Liver (tissue), 8 donors: ENCODE measurements at regions not wholly inside any gene's neighbourhood (a gene's known extent, or its start where the extent isn't known, plus 50 kb on each side); places are given as distances from the start of the nearest gene placed in this dataset.

Experiments
- DNase-seq: peaks from one replicate; pipeline ENCODE4 v3.0.0-alpha.2; 2017; ENCODE audit warnings: low spot score
- H3K27ac ChIP-seq, 2 donors: one replicate each; pipeline ENCODE4 v1.7.0; 2013; ENCODE audit warnings: inconsistent platforms in 2 of 2, low read length in 2 of 2, control low read depth in 1 of 2, low read depth in 1 of 2, mild to moderate bottlenecking in 1 of 2
- H3K27me3 ChIP-seq, 4 donors: one replicate each; pipeline versions ENCODE4 v1.6.1 to v1.7.0; 2013; ENCODE audit warnings: low read length in 3 of 4, inconsistent platforms in 1 of 4, mild to moderate bottlenecking in 1 of 4, moderate library complexity in 1 of 4; ENCODE audit not compliant: control insufficient read depth in 4 of 4, insufficient read depth in 4 of 4
- H3K36me3 ChIP-seq, 4 donors: one replicate each; pipeline versions ENCODE4 v1.6.1 to v1.7.0; 2013; ENCODE audit warnings: low read length in 3 of 4, mild to moderate bottlenecking in 3 of 4, low read depth in 1 of 4, moderate library complexity in 1 of 4; ENCODE audit not compliant: control insufficient read depth in 4 of 4, insufficient read depth in 3 of 4
- H3K4me1 ChIP-seq, 4 donors: one replicate each; pipeline versions ENCODE4 v1.6.1 to v1.7.0; 2013; ENCODE audit warnings: low read length in 3 of 4, mild to moderate bottlenecking in 3 of 4, moderate library complexity in 1 of 4; ENCODE audit not compliant: control insufficient read depth in 4 of 4, insufficient read depth in 4 of 4
- H3K4me3 ChIP-seq, 3 donors: one replicate each; pipeline versions ENCODE4 v1.6.1 to v1.7.0; 2013; ENCODE audit warnings: low read length in 3 of 3, control low read depth in 1 of 3, low read depth in 1 of 3, mild to moderate bottlenecking in 1 of 3
- H3K9ac ChIP-seq, 2 donors: one replicate each; pipeline ENCODE4 v1.7.0; 2013; ENCODE audit warnings: low read length in 2 of 2, mild to moderate bottlenecking in 2 of 2, moderate library complexity in 2 of 2, control low read depth in 1 of 2, low read depth in 1 of 2
- H3K9me3 ChIP-seq, 4 donors: one replicate each; pipeline versions ENCODE4 v1.6.1 to v1.7.0; 2013; ENCODE audit warnings: low read length in 3 of 4; ENCODE audit not compliant: control insufficient read depth in 4 of 4
- ATF3 ChIP-seq: IDR thresholded peaks from 2 replicates; pipeline ENCODE4 v1.6.1; 2016; ENCODE audit warnings: antibody characterized with exemption
- EGR1 ChIP-seq, 2 donors: IDR thresholded peaks; 2 replicates each; pipeline ENCODE4 v1.6.1; 2016 to 2018; ENCODE audit warnings: antibody characterized with exemption in 2 of 2, low read depth in 2 of 2
- FOXA1 ChIP-seq: IDR thresholded peaks from 2 replicates; pipeline ENCODE4 v1.6.1; 2016; ENCODE audit warnings: antibody characterized with exemption
- FOXA2 ChIP-seq: IDR thresholded peaks from 2 replicates; pipeline ENCODE4 v1.6.1; 2016; ENCODE audit warnings: antibody characterized with exemption
- GABPA ChIP-seq, 2 donors: IDR thresholded peaks in 1 of 2; conservative IDR thresholded peaks in 1 of 2; 2 replicates each; pipeline ENCODE4 v1.6.1; 2016; ENCODE audit warnings: antibody characterized with exemption in 2 of 2, mild to moderate bottlenecking in 1 of 2, moderate library complexity in 1 of 2
- HNF4A ChIP-seq, 2 donors: conservative IDR thresholded peaks; 2 replicates each; pipeline ENCODE4 v1.6.1; 2016; ENCODE audit warnings: antibody characterized with exemption in 2 of 2, mild to moderate bottlenecking in 2 of 2
- HNF4G ChIP-seq: IDR thresholded peaks from 2 replicates; pipeline ENCODE4 v1.6.1; 2016; ENCODE audit warnings: antibody characterized with exemption
- JUND ChIP-seq, 2 donors: IDR thresholded peaks; 2 replicates each; pipeline ENCODE4 v1.6.1; 2016; ENCODE audit warnings: antibody characterized with exemption in 2 of 2
- MAX ChIP-seq: IDR thresholded peaks from 2 replicates; pipeline ENCODE4 v1.6.1; 2016; ENCODE audit warnings: antibody characterized with exemption
- NR2F2 ChIP-seq: IDR thresholded peaks from 2 replicates; pipeline ENCODE4 v1.6.1; 2016; ENCODE audit warnings: antibody characterized with exemption
- RAD21 ChIP-seq, 2 donors: IDR thresholded peaks; 2 replicates each; pipeline ENCODE4 v1.6.1; 2016; ENCODE audit warnings: antibody characterized with exemption in 2 of 2, mild to moderate bottlenecking in 2 of 2
- REST ChIP-seq: IDR thresholded peaks from 2 replicates; pipeline ENCODE4 v1.6.1; 2016; ENCODE audit warnings: antibody characterized with exemption, mild to moderate bottlenecking
- RXRA ChIP-seq, 2 donors: IDR thresholded peaks; 2 replicates each; pipeline ENCODE4 v1.6.1; 2017 to 2018; ENCODE audit warnings: antibody characterized with exemption in 2 of 2, mild to moderate bottlenecking in 1 of 2
- SP1 ChIP-seq: IDR thresholded peaks from 2 replicates; pipeline ENCODE4 v1.6.1; 2018; ENCODE audit warnings: antibody characterized with exemption, mild to moderate bottlenecking
- TAF1 ChIP-seq: conservative IDR thresholded peaks from 2 replicates; pipeline ENCODE4 v1.6.1; 2016; ENCODE audit warnings: antibody characterized with exemption, mild to moderate bottlenecking
- YY1 ChIP-seq: IDR thresholded peaks from 2 replicates; pipeline ENCODE4 v1.6.1; 2016; ENCODE audit warnings: antibody characterized with exemption, mild to moderate bottlenecking
- ZBTB33 ChIP-seq: IDR thresholded peaks from 2 replicates; pipeline ENCODE4 v1.6.1; 2016; ENCODE audit warnings: antibody characterized with exemption
- WGBS: extraction: QIAGEN DNeasy Blood & Tissue Kit; methylation state at CpG from one replicate; pipeline ENCODE4 v1.1.7; 2013; 5-methylcytosine and 5-hydroxymethylcytosine counted together
- TF ChIP-seq, protein P1 (sequence below): fragments of 150-350 bp; IDR thresholded peaks from 2 replicates; pipeline ENCODE4 v1.5.1; 2017; ENCODE audit warnings: improper control_type of control experiment, low read depth, low read length; ENCODE audit not compliant: missing input control
- donor health status: healthy.
- donor health status: healthy.
- donor health status: healthy.
- donor health status: healthy.
- donor health status: healthy.

GRCh38 chr10:69748621-69749020, 53.1 kb upstream of the COL13A1 start:
- no peaks in the 10 kb centered on the region for H3K36me3 ChIP-seq
- H3K27me3 ChIP-seq: no peaks in the 10 kb centered on the region
- 23% methylated on average over 1 of the region's 1 CpG for WGBS
- H3K4me1 ChIP-seq: no peaks in the 10 kb centered on the region
- no peak overlapping the region for H3K27ac ChIP-seq
- TF ChIP-seq HNF4A (conservative IDR thresholded peaks at IDR 0.05): no peak
- TF ChIP-seq RAD21 (IDR thresholded peaks at IDR 0.05): no peak
- no peak for TF ChIP-seq HNF4G
- TF ChIP-seq ATF3: no peak
- TF ChIP-seq, protein P1, sequence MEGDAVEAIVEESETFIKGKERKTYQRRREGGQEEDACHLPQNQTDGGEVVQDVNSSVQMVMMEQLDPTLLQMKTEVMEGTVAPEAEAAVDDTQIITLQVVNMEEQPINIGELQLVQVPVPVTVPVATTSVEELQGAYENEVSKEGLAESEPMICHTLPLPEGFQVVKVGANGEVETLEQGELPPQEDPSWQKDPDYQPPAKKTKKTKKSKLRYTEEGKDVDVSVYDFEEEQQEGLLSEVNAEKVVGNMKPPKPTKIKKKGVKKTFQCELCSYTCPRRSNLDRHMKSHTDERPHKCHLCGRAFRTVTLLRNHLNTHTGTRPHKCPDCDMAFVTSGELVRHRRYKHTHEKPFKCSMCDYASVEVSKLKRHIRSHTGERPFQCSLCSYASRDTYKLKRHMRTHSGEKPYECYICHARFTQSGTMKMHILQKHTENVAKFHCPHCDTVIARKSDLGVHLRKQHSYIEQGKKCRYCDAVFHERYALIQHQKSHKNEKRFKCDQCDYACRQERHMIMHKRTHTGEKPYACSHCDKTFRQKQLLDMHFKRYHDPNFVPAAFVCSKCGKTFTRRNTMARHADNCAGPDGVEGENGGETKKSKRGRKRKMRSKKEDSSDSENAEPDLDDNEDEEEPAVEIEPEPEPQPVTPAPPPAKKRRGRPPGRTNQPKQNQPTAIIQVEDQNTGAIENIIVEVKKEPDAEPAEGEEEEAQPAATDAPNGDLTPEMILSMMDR: no peak
- no peak for TF ChIP-seq JUND (IDR thresholded peaks at IDR 0.05)
- no peak for TF ChIP-seq SP1
- no peak for TF ChIP-seq FOXA1
- TF ChIP-seq FOXA2: no peak
- TF ChIP-seq MAX: no peak
- no peak for TF ChIP-seq RXRA (IDR thresholded peaks at IDR 0.05)
- TF ChIP-seq NR2F2: no peak
- TF ChIP-seq YY1: no peak
- no peak for TF ChIP-seq ZBTB33
- TF ChIP-seq EGR1 (IDR thresholded peaks at IDR 0.05; ENCODE audit: low read depth in 2 of 2): no peak
- TF ChIP-seq GABPA (IDR thresholded peaks at IDR 0.05 in 1 of 2, conservative IDR thresholded peaks at IDR 0.05 in 1 of 2): no peak
- no peak for TF ChIP-seq TAF1
- no peak for TF ChIP-seq REST
- no peaks in the 10 kb centered on the region for H3K9me3 ChIP-seq
- no peak for DNase-seq
- H3K4me3 ChIP-seq: no peak overlapping the region
- H3K9ac ChIP-seq: no peak overlapping the region
